Spleen (tissue), 11 donors: ENCODE measurements at regions not wholly inside any gene's neighbourhood (a gene's known extent, or its start where the extent isn't known, plus 50 kb on each side); places are given as distances from the start of the nearest gene placed in this dataset.

Source experiments
- DNase-seq: peaks from one replicate; pipeline ENCODE4 v3.0.0-alpha.2; 2020
- H3K27ac ChIP-seq, 8 donors: fragments of 200-600 bp; sonication (generic) in 7 of 8; 1 replicate in 4 of 8; 2 replicates in 4 of 8; pipeline versions ENCODE4 v1.5.0 to v1.8.0; 2016 to 2021; ENCODE audit warnings: inconsistent platforms in 4 of 8, mild to moderate bottlenecking in 4 of 8, moderate library complexity in 1 of 8
- H3K27me3 ChIP-seq, 7 donors: fragments of 200-600 bp; sonication (generic) in 6 of 7; replicated peaks in 1 of 7; 1 replicate in 4 of 7; 2 replicates in 3 of 7; pipeline versions ENCODE4 v1.5.0 to v1.8.0; 2016 to 2021; ENCODE audit warnings: inconsistent platforms in 3 of 7, mild to moderate bottlenecking in 1 of 7
- H3K36me3 ChIP-seq, 6 donors: fragments of 200-600 bp; sonication (generic) in 5 of 6; 1 replicate in 4 of 6; 2 replicates in 2 of 6; pipeline versions ENCODE4 v1.5.0 to v1.8.0; 2016 to 2021; ENCODE audit warnings: inconsistent platforms in 2 of 6
- H3K4me1 ChIP-seq, 6 donors: fragments of 200-600 bp; sonication (generic) in 5 of 6; 1 replicate in 3 of 6; 2 replicates in 3 of 6; pipeline versions ENCODE4 v1.5.0 to v1.8.0; 2016 to 2021; ENCODE audit warnings: inconsistent platforms in 3 of 6
- H3K4me3 ChIP-seq, 8 donors: fragments of 200-600 bp; sonication (generic) in 7 of 8; 1 replicate in 4 of 8; 2 replicates in 4 of 8; pipeline versions ENCODE4 v1.5.0 to v1.8.0; 2016 to 2021; ENCODE audit warnings: inconsistent platforms in 4 of 8, mild to moderate bottlenecking in 4 of 8, moderate library complexity in 2 of 8
- H3K9me3 ChIP-seq, 8 donors: fragments of 200-600 bp; sonication (generic) in 7 of 8; 1 replicate in 4 of 8; 2 replicates in 4 of 8; pipeline versions ENCODE4 v1.5.0 to v1.8.0; 2016 to 2021; ENCODE audit warnings: inconsistent platforms in 4 of 8
- CTCF ChIP-seq, 11 experiments: fragments of 200-600 bp in 7 of 11; fragments of 450-650 bp in 4 of 11; sonication (generic) in 4 of 11; IDR thresholded peaks in 8 of 11; conservative IDR thresholded peaks in 3 of 11; 1 replicate in 7 of 11; 2 replicates in 4 of 11; pipeline versions ENCODE4 v1.4.0 to v1.8.0; 2016 to 2021; ENCODE audit warnings: antibody characterized with exemption in 11 of 11, inconsistent platforms in 4 of 11, mild to moderate bottlenecking in 1 of 11
- POLR2A ChIP-seq, 3 donors: fragments of 450-650 bp; IDR thresholded peaks; one replicate each; pipeline ENCODE4 v1.5.1; 2017; ENCODE audit warnings: antibody characterized with exemption in 3 of 3, mild to moderate bottlenecking in 1 of 3
- POLR2AphosphoS5 ChIP-seq, 3 donors: sonication (generic); formaldehyde crosslinking; IDR thresholded peaks; one replicate each; pipeline ENCODE4 v1.5.1; 2017; ENCODE audit warnings: antibody characterized with exemption in 3 of 3
- WGBS, 5 donors: extraction: QIAGEN DNeasy Blood & Tissue Kit in 3 of 5; methylation state at CpG; one replicate each; pipeline versions ENCODE4 v1.1.5 to v1.1.7; 2013 to 2018; 5-methylcytosine and 5-hydroxymethylcytosine counted together
- intact Hi-C: fragments of 100-400 bp; cut with DNase I; formaldehyde crosslinking; loops from one replicate; pipeline ENCODE4 v1.15.0; 2023; ENCODE audit warnings: low total_unique reads
- donor health status: healthy with polysubstance abuse.
- donor health status: DM: no; HTN: no; CAD: no; lungs with moderate emphysema.
- donor health status: DM: no; HTN: no; CAD: no.
- donor health status: Bipolar disorder and iron deficiency.
- donor health status: healthy.
- donor health status: DM: no; HTN: no; CAD: no.
- donor health status: DM: yes; HTN: yes; CAD: no.

- no peaks in the 10 kb centered on the region for H3K4me1 ChIP-seq
- TF ChIP-seq POLR2A (IDR thresholded peaks at IDR 0.05), result no peak
- no peak for TF ChIP-seq CTCF (IDR thresholded peaks at IDR 0.05 in 8 of 11, conservative IDR thresholded peaks at IDR 0.05 in 3 of 11)
- TF ChIP-seq POLR2AphosphoS5 (IDR thresholded peaks at IDR 0.05), result no peak
- no peak overlapping the region for H3K4me3 ChIP-seq
- intact Hi-C loops, result no loop called here
- H3K27me3 ChIP-seq, result no peaks in the 10 kb centered on the region
- H3K27ac ChIP-seq, result no peak overlapping the region
- H3K36me3 ChIP-seq, result no peaks in the 10 kb centered on the region
- no peak for DNase-seq
- H3K9me3 ChIP-seq, result no peaks in the 10 kb centered on the region
- 84 to 86% (median 86%) methylated on average over 11 of the region's 11 CpGs for WGBS, 5 donors
Measured at GRCh38 chr1:60222360-60223115, 149.0 kb upstream of the C1orf87 start.

- intact Hi-C loops, result no loop called here
- no peak for DNase-seq
Measured at GRCh38 chr1:60213253-60213652, 139.7 kb upstream of the C1orf87 start.

GRCh38 chr1:60196026-60196425, 122.5 kb upstream of the C1orf87 start:
- Histone ChIP-seq H3K4me3 (no peak overlapping the region), H3K27me3 (no peaks in the 10 kb centered on the region), H3K9me3 (peaks cover 0 to 11% (median under 1%) of the 10 kb centered on the region in 8 donors), H3K4me1 (no peaks in the 10 kb centered on the region), H3K27ac (no peak overlapping the region), H3K36me3 (no peaks in the 10 kb centered on the region)
- TF ChIP-seq POLR2AphosphoS5 (IDR thresholded peaks at IDR 0.05) (no peak), CTCF (IDR thresholded peaks at IDR 0.05 in 8 of 11, conservative IDR thresholded peaks at IDR 0.05 in 3 of 11) (no peak), POLR2A (IDR thresholded peaks at IDR 0.05) (no peak)
- intact Hi-C loops, result no loop called here
- no peak for DNase-seq
- WGBS, 5 donors, result 90 to 97% (median 94%) methylated on average over 1 of the region's 1 CpG

More at GRCh38 chr1:60213253-60213652, 139.7 kb upstream of the C1orf87 start:
- 79 to 86% (median 80%) methylated on average over 5 of the region's 5 CpGs for WGBS, 5 donors
- Histone ChIP-seq H3K27ac (no peak overlapping the region), H3K4me3 (no peak overlapping the region), H3K36me3 (no peaks in the 10 kb centered on the region), H3K9me3 (peaks cover 0 to 6% (median 0%) of the 10 kb centered on the region in 8 donors), H3K4me1 (no peaks in the 10 kb centered on the region), H3K27me3 (no peaks in the 10 kb centered on the region)
- TF ChIP-seq POLR2AphosphoS5 (IDR thresholded peaks at IDR 0.05), result no peak
- TF ChIP-seq CTCF (IDR thresholded peaks at IDR 0.05 in 8 of 11, conservative IDR thresholded peaks at IDR 0.05 in 3 of 11), result no peak

- Histone ChIP-seq H3K4me3 (no peak overlapping the region), H3K4me1 (no peaks in the 10 kb centered on the region), H3K27ac (no peak overlapping the region), H3K36me3 (no peaks in the 10 kb centered on the region), H3K9me3 (peaks cover 0 to 79% (median 47%) of the 10 kb centered on the region in 8 donors), H3K27me3 (no peaks in the 10 kb centered on the region)
- intact Hi-C loops, result no loop called here
- WGBS, 5 donors, result 40 to 77% (median 57%) methylated on average over 1 of the region's 1 CpG
- DNase-seq, result no peak
- TF ChIP-seq POLR2A (IDR thresholded peaks at IDR 0.05) (no peak), CTCF (IDR thresholded peaks at IDR 0.05 in 8 of 11, conservative IDR thresholded peaks at IDR 0.05 in 3 of 11) (no peak), POLR2AphosphoS5 (IDR thresholded peaks at IDR 0.05) (no peak)
Measured at GRCh38 chr1:60185684-60186083, 112.1 kb upstream of the C1orf87 start.
